ENCODE measurements at regions not wholly inside any gene's neighbourhood (a gene's known extent, or its start where the extent isn't known, plus 50 kb on each side); places are given as distances from the start of the nearest gene placed in this dataset.

DNA sequence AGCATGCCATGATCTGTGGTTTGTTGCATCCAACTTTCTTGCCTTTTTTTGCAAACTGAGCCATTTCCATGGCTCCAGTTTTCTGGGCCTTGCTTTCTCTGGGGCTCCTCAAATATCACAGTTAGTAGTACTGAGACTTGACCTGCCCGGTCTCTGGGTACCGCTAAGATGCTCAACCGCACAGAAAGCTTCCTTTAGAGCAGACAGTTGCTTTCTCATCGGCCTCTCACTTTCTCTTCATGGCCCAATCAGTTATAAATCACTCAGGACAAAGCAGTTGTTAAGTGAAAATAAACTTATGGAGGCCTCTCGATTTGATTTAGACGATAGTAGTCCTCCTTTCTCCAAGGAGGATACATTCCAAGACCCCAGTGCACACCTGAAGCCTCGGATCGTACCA is 141.2 kb upstream of the ASB18 start:
- TF ChIP-seq POLR2A (IDR thresholded peaks at IDR 0.05), result no peak
- TF ChIP-seq, protein P1, sequence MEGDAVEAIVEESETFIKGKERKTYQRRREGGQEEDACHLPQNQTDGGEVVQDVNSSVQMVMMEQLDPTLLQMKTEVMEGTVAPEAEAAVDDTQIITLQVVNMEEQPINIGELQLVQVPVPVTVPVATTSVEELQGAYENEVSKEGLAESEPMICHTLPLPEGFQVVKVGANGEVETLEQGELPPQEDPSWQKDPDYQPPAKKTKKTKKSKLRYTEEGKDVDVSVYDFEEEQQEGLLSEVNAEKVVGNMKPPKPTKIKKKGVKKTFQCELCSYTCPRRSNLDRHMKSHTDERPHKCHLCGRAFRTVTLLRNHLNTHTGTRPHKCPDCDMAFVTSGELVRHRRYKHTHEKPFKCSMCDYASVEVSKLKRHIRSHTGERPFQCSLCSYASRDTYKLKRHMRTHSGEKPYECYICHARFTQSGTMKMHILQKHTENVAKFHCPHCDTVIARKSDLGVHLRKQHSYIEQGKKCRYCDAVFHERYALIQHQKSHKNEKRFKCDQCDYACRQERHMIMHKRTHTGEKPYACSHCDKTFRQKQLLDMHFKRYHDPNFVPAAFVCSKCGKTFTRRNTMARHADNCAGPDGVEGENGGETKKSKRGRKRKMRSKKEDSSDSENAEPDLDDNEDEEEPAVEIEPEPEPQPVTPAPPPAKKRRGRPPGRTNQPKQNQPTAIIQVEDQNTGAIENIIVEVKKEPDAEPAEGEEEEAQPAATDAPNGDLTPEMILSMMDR (IDR thresholded peaks at IDR 0.05), result no peak
